Ovary (tissue), 7 donors: ENCODE measurements at regions not wholly inside any gene's neighbourhood (a gene's known extent, or its start where the extent isn't known, plus 50 kb on each side); places are given as distances from the start of the nearest gene placed in this dataset.

ENCODE experiments used
- DNase-seq, 5 donors: peaks; one replicate each; pipeline ENCODE4 v3.0.0-alpha.2; 2019 to 2020
- H3K27ac ChIP-seq, 2 donors: fragments of 200-600 bp; one replicate each; pipeline versions ENCODE4 v1.5.1 to v1.8.0; 2019 to 2022
- H3K27me3 ChIP-seq: fragments of 200-600 bp; one replicate; pipeline ENCODE4 v1.8.0; 2022
- H3K36me3 ChIP-seq: fragments of 200-600 bp; sonication (generic); one replicate; pipeline ENCODE4 v1.5.1; 2019
- H3K4me1 ChIP-seq: one replicate; pipeline ENCODE4 v1.8.1; 2013; ENCODE audit warnings: mild to moderate bottlenecking, moderate library complexity; ENCODE audit not compliant: insufficient read depth
- H3K4me3 ChIP-seq: fragments of 200-600 bp; sonication (generic); one replicate; pipeline ENCODE4 v1.5.1; 2017
- H3K9me3 ChIP-seq, 2 donors: fragments of 200-600 bp in 1 of 2; sonication (generic) in 1 of 2; one replicate each; pipeline versions ENCODE4 v1.5.1 to v1.8.1; 2013 to 2019; ENCODE audit warnings: mild to moderate bottlenecking in 1 of 2, moderate library complexity in 1 of 2
- EP300 ChIP-seq: sonication (generic); formaldehyde crosslinking; IDR thresholded peaks from one replicate; pipeline ENCODE4 v1.6.1; 2017; ENCODE audit warnings: antibody characterized with exemption
- POLR2A ChIP-seq: fragments of 450-650 bp; IDR thresholded peaks from one replicate; pipeline ENCODE4 v1.6.1; 2017; ENCODE audit warnings: antibody characterized with exemption, mild to moderate bottlenecking, moderate library complexity
- WGBS, 3 donors: extraction: QIAGEN DNeasy Blood & Tissue Kit in 1 of 3; methylation state at CpG; one replicate each; pipeline versions ENCODE4 v1.1.5 to v1.1.7; 2013 to 2017; 5-methylcytosine and 5-hydroxymethylcytosine counted together
- intact Hi-C, 4 donors: fragments of 100-400 bp; cut with DNase I; formaldehyde crosslinking; loops; one replicate each; pipeline versions ENCODE4 v1.11.0 to v1.15.1; 2022 to 2023
- TF ChIP-seq, protein P1 (sequence below), 3 donors: fragments of 450-650 bp in 2 of 3; fragments of 200-600 bp in 1 of 3; IDR thresholded peaks; one replicate each; pipeline versions ENCODE4 v1.5.1 to v1.8.0; 2016 to 2022; ENCODE audit warnings: antibody characterized with exemption in 3 of 3, mild to moderate bottlenecking in 1 of 3
- donor health status: DM: no; HTN: no; CAD: no; lungs with moderate emphysema.
- donor health status: DM: no; HTN: no; CAD: no.
- donor health status: Bipolar disorder and iron deficiency.
- donor health status: DM: no; HTN: no; CAD: no.
- donor health status: DM: yes; HTN: yes; CAD: no.

GRCh38 chr13:103451656-103452055 lies 385.4 kb upstream of the SLC10A2 start:
- 61 to 77% (median 64%) methylated on average over 2 of the region's 2 CpGs for WGBS, 3 donors

DNA sequence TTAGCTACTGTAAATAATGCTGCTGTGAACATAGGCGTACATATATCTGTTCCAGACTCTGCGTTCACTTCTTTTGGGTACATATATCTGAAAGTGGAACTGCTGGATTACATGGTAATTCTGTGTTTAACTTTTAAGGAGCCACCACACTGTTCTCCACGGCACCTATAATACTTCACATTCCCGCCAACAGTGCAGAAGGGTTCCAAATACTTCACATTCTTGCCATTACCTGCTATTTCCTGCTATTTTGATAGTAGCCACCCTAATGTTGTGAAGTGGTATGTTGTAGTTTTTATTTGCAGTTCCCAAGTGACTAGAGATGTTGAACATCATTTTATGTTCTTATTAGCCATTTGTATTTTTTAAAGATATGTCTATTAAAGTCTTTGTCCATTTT lies 377.4 kb upstream of the SLC10A2 start:
- Histone ChIP-seq H3K27me3 (no peaks in the 10 kb centered on the region), H3K27ac (no peak overlapping the region), H3K9me3 (no peaks in the 10 kb centered on the region), H3K4me3 (no peak overlapping the region), H3K4me1 (no peaks in the 10 kb centered on the region), H3K36me3 (no peaks in the 10 kb centered on the region)
- TF ChIP-seq POLR2A = no peak
- TF ChIP-seq, protein P1, sequence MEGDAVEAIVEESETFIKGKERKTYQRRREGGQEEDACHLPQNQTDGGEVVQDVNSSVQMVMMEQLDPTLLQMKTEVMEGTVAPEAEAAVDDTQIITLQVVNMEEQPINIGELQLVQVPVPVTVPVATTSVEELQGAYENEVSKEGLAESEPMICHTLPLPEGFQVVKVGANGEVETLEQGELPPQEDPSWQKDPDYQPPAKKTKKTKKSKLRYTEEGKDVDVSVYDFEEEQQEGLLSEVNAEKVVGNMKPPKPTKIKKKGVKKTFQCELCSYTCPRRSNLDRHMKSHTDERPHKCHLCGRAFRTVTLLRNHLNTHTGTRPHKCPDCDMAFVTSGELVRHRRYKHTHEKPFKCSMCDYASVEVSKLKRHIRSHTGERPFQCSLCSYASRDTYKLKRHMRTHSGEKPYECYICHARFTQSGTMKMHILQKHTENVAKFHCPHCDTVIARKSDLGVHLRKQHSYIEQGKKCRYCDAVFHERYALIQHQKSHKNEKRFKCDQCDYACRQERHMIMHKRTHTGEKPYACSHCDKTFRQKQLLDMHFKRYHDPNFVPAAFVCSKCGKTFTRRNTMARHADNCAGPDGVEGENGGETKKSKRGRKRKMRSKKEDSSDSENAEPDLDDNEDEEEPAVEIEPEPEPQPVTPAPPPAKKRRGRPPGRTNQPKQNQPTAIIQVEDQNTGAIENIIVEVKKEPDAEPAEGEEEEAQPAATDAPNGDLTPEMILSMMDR (IDR thresholded peaks at IDR 0.05) = no peak
- TF ChIP-seq EP300 = no peak
- no peak for DNase-seq
- 75 to 81% (median 75%) methylated on average over 4 of the region's 4 CpGs for WGBS, 3 donors
- intact Hi-C loops = no loop called here

More at GRCh38 chr13:103451656-103452055, 385.4 kb upstream of the SLC10A2 start:
- Histone ChIP-seq H3K36me3 (no peaks in the 10 kb centered on the region), H3K27me3 (no peaks in the 10 kb centered on the region), H3K4me1 (no peaks in the 10 kb centered on the region), H3K4me3 (no peak overlapping the region), H3K9me3 (no peaks in the 10 kb centered on the region), H3K27ac (no peak overlapping the region)
- intact Hi-C loops = no loop called here
- no peak for TF ChIP-seq EP300
- no peak for TF ChIP-seq POLR2A
- TF ChIP-seq, protein P1 (IDR thresholded peaks at IDR 0.05) = no peak
- DNase-seq = no peak

DNA sequence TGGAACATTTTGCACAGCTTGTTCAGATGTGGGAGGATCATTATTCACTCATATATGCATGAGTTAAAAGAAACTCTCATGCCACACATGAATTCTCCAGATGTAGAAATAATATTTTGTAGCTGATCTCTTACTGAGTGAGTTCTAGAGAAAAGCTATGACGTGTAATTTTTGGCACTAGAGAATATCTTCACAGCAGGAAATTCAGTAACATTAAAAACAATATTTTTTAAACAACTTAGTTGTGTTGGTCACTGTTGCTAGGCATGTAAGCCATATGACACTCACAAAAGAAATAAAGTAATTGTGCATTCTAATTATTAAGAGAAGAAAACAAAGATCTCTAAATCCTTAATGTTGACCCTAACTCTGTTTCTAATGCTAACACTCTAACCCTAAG lies 371.4 kb upstream of the SLC10A2 start:
- Histone ChIP-seq H3K4me3 (no peak overlapping the region), H3K27me3 (no peaks in the 10 kb centered on the region), H3K4me1 (no peaks in the 10 kb centered on the region), H3K36me3 (no peaks in the 10 kb centered on the region), H3K9me3 (no peaks in the 10 kb centered on the region), H3K27ac (no peak overlapping the region)
- 14 to 21% (median 15%) methylated on average over 1 of the region's 1 CpG for WGBS, 3 donors
- TF ChIP-seq, protein P1 (IDR thresholded peaks at IDR 0.05) = no peak
- TF ChIP-seq POLR2A (no peak), EP300 (no peak)
- intact Hi-C loops = no loop called here
- no peak for DNase-seq

DNA sequence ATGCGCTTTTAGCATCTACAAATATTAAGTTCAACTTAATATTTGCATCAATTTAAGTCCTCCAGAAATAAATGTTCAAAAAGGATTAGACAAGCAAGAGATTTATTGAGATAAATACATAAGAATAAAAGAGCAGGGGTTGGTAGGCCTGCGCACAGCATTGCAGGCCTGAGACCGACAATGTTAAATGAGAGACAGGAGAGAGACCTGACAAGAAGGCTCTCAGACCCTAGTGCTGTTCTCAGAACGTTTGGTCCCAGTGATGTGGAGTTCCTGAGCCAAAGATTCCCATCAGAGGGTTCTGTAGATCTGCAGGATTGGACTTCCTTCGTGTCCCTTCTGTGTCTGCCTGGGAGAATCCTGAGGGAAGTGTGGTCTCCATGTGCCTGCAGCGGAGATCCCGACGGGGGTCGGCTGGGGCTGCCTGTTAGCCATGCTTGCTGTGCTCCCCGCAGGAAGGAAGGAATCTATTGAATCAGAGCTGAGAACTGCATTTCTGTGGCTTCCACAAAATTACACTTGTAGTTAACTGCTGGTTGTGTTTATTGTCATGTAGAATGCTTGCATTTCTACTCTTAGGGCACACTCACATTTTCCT lies 369.9 kb upstream of the SLC10A2 start:
- Histone ChIP-seq H3K27me3 (no peaks in the 10 kb centered on the region), H3K4me3 (no peak overlapping the region), H3K36me3 (no peaks in the 10 kb centered on the region), H3K4me1 (no peaks in the 10 kb centered on the region), H3K9me3 (no peaks in the 10 kb centered on the region), H3K27ac (no peak overlapping the region)
- 76 to 79% (median 78%) methylated on average over 10 of the region's 10 CpGs for WGBS, 3 donors
- no peak for DNase-seq
- no peak for TF ChIP-seq EP300
- TF ChIP-seq, protein P1 (IDR thresholded peaks at IDR 0.05) = no peak
- TF ChIP-seq POLR2A = no peak
- intact Hi-C loops = no loop called here
